Gastroesophageal sphincter (tissue), 3 donors: ENCODE measurements at regions not wholly inside any gene's neighbourhood (a gene's known extent, or its start where the extent isn't known, plus 50 kb on each side); places are given as distances from the start of the nearest gene placed in this dataset.

ENCODE experiments used
- CTCF ChIP-seq, 4 experiments: fragments of 200-600 bp in 2 of 4; fragments of 450-650 bp in 2 of 4; sonication (generic) in 1 of 4; IDR thresholded peaks; one replicate each; pipeline ENCODE4 v1.5.1; 2017 to 2019; ENCODE audit warnings: antibody characterized with exemption in 4 of 4, mild to moderate bottlenecking in 2 of 4, moderate library complexity in 2 of 4
- POLR2A ChIP-seq, 2 donors: fragments of 450-650 bp; IDR thresholded peaks; one replicate each; pipeline ENCODE4 v1.6.1; 2017; ENCODE audit warnings: antibody characterized with exemption in 2 of 2, mild to moderate bottlenecking in 2 of 2, moderate library complexity in 1 of 2

GRCh38 chr16:65967376-65967775, 399.1 kb upstream of the CDH5 start:
- TF ChIP-seq CTCF (IDR thresholded peaks at IDR 0.05): no peak
- no peak for TF ChIP-seq POLR2A (IDR thresholded peaks at IDR 0.05)
